Activated T-cell treated with anti-CD3 and anti-CD28 coated beads, Interleukin-2, amount 50 U/mL, for 24 hours (primary cell): ENCODE measurements at regions not wholly inside any gene's neighbourhood (a gene's known extent, or its start where the extent isn't known, plus 50 kb on each side); places are given as distances from the start of the nearest gene placed in this dataset.

ENCODE experiments used
- DNase-seq: peaks from one replicate; pipeline ENCODE4 v3.0.0-alpha.2; 2020
- H3K27ac Mint-ChIP-seq: 2 replicates; pipeline ENCODE4 v1.8.0; 2020; ENCODE audit warnings: mild to moderate bottlenecking, mixed read lengths
- H3K27me3 Mint-ChIP-seq: 2 replicates; pipeline ENCODE4 v1.8.0; 2020; ENCODE audit warnings: mixed read lengths
- H3K36me3 Mint-ChIP-seq: 2 replicates; pipeline ENCODE4 v1.8.0; 2020; ENCODE audit warnings: low read depth, mixed read lengths
- H3K4me1 Mint-ChIP-seq: 2 replicates; pipeline ENCODE4 v1.8.0; 2020; ENCODE audit warnings: low read depth, mixed read lengths
- H3K4me3 Mint-ChIP-seq: 2 replicates; pipeline ENCODE4 v1.8.0; 2020; ENCODE audit warnings: mild to moderate bottlenecking, moderate library complexity, mixed read lengths
- H3K9me3 Mint-ChIP-seq: 2 replicates; pipeline ENCODE4 v1.8.0; 2020; ENCODE audit warnings: mixed read lengths

- no peak for DNase-seq
Observed at GRCh38 chr1:59163268-59164092, 133.4 kb upstream of the FGGY start.

DNA sequence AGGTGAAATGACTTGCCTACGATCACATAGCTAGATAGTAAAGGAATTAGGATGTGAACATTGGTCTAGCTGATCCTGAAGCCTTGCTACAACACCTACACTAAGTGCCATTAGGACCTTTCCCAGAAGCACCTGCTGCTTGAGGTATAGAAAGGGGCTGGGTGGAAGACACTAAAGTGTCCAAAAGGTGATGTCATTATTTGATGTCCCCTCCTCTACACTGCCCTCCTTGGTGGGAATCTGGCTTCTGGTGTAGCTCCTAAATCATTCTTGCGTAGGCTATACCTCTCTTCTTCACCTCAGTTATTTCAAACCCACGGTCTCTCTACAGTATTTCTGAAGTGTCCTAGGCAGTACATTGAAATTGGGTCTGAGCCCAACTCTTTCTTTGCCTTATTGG is 132.5 kb upstream of the FGGY start:
- DNase-seq, result no peak
- Mint-ChIP-seq H3K36me3 (no peaks in the 10 kb centered on the region), H3K27ac (no peak overlapping the region), H3K27me3 (peaks cover 25% of the 10 kb centered on the region), H3K4me1 (no peaks in the 10 kb centered on the region), H3K9me3 (no peaks in the 10 kb centered on the region), H3K4me3 (no peak overlapping the region)

More at GRCh38 chr1:59163268-59164092, 133.4 kb upstream of the FGGY start:
- Mint-ChIP-seq H3K4me1 (no peaks in the 10 kb centered on the region), H3K36me3 (no peaks in the 10 kb centered on the region), H3K9me3 (peaks cover 5% of the 10 kb centered on the region), H3K27ac (no peak overlapping the region), H3K27me3 (peaks cover 25% of the 10 kb centered on the region), H3K4me3 (no peak overlapping the region)

- Mint-ChIP-seq H3K9me3 (no peaks in the 10 kb centered on the region), H3K36me3 (no peaks in the 10 kb centered on the region), H3K27me3 (peaks cover 25% of the 10 kb centered on the region), H3K27ac (no peak overlapping the region), H3K4me1 (no peaks in the 10 kb centered on the region), H3K4me3 (no peak overlapping the region)
- DNase-seq, result no peak
Observed at GRCh38 chr1:59165353-59165752, 131.5 kb upstream of the FGGY start.

GRCh38 chr1:59169703-59170102 is 127.2 kb upstream of the FGGY start:
- no peaks in the 10 kb centered on the region for H3K4me1 Mint-ChIP-seq
- peaks cover 19% of the 10 kb centered on the region for H3K27me3 Mint-ChIP-seq
- no peak overlapping the region for H3K4me3 Mint-ChIP-seq
- no peak overlapping the region for H3K27ac Mint-ChIP-seq
- H3K9me3 Mint-ChIP-seq, result no peaks in the 10 kb centered on the region
- H3K36me3 Mint-ChIP-seq, result no peaks in the 10 kb centered on the region
- no peak for DNase-seq

DNA sequence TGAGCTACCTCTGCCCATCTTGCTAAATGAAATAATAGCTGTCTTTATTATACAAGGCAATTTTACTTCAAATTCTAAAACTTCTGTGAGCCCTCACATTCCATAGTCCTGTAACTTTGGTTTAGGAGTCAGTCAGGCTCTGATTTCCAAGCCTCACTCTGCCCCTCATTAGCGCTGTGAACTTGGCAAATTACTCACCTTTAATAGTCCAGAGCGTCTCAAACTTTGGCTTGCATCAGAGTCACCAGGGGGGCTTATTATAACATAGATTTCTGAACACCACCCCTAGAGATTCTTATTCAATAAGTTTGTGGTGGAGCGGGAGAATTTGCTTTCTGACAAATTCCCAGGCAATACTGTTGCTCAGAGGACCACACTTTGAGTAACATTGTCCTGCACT is 126.2 kb upstream of the FGGY start:
- Mint-ChIP-seq H3K9me3 (no peaks in the 10 kb centered on the region), H3K27ac (no peak overlapping the region), H3K27me3 (peaks cover 15% of the 10 kb centered on the region), H3K36me3 (no peaks in the 10 kb centered on the region), H3K4me3 (no peak overlapping the region), H3K4me1 (no peaks in the 10 kb centered on the region)
- DNase-seq, result no peak

- peaks cover 4% of the 10 kb centered on the region for H3K27me3 Mint-ChIP-seq
- no peaks in the 10 kb centered on the region for H3K4me1 Mint-ChIP-seq
- H3K27ac Mint-ChIP-seq, result no peak overlapping the region
- no peaks in the 10 kb centered on the region for H3K9me3 Mint-ChIP-seq
- no peaks in the 10 kb centered on the region for H3K36me3 Mint-ChIP-seq
- no peak for DNase-seq
- no peak overlapping the region for H3K4me3 Mint-ChIP-seq
Observed at GRCh38 chr1:59171788-59172187, 125.1 kb upstream of the FGGY start.

GRCh38 chr1:59172693-59173092 is 124.2 kb upstream of the FGGY start:
- H3K9me3 Mint-ChIP-seq, result no peaks in the 10 kb centered on the region
- H3K36me3 Mint-ChIP-seq, result no peaks in the 10 kb centered on the region
- no peak overlapping the region for H3K27ac Mint-ChIP-seq
- H3K4me3 Mint-ChIP-seq, result no peak overlapping the region
- H3K4me1 Mint-ChIP-seq, result no peaks in the 10 kb centered on the region
- no peaks in the 10 kb centered on the region for H3K27me3 Mint-ChIP-seq
- DNase-seq, result no peak

GRCh38 chr1:59173721-59174120 is 123.2 kb upstream of the FGGY start:
- Mint-ChIP-seq H3K4me1 (no peaks in the 10 kb centered on the region), H3K27me3 (no peaks in the 10 kb centered on the region), H3K9me3 (no peaks in the 10 kb centered on the region), H3K36me3 (no peaks in the 10 kb centered on the region), H3K27ac (no peak overlapping the region), H3K4me3 (no peak overlapping the region)
- no peak for DNase-seq

DNA sequence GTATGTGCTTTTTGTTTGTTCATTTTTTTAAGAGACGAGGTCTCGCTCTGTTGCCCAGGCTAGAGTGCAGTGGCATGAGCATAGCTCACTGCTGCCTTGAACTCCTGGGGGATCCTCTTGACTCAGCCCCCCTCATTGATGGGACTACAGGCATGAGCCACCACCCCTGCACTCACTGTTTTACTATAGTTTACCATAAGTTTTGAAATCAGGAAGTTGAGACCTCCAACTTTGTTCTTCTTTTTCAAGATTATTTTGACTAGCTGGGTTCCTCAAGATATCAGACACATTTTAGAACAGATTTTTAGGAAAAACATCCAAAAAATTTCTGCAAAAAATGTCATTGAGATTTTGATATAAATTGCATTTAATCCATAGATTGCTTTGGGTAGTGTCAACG is 120.4 kb upstream of the FGGY start:
- no peaks in the 10 kb centered on the region for H3K36me3 Mint-ChIP-seq
- no peak overlapping the region for H3K4me3 Mint-ChIP-seq
- H3K27ac Mint-ChIP-seq, result no peak overlapping the region
- no peaks in the 10 kb centered on the region for H3K4me1 Mint-ChIP-seq
- DNase-seq, result no peak
- H3K27me3 Mint-ChIP-seq, result no peaks in the 10 kb centered on the region
- no peaks in the 10 kb centered on the region for H3K9me3 Mint-ChIP-seq

GRCh38 chr1:59177756-59178155 is 119.1 kb upstream of the FGGY start:
- Mint-ChIP-seq H3K9me3 (no peaks in the 10 kb centered on the region), H3K4me3 (no peak overlapping the region), H3K27ac (no peak overlapping the region), H3K36me3 (no peaks in the 10 kb centered on the region), H3K27me3 (no peaks in the 10 kb centered on the region), H3K4me1 (no peaks in the 10 kb centered on the region)
- DNase-seq, result no peak

DNA sequence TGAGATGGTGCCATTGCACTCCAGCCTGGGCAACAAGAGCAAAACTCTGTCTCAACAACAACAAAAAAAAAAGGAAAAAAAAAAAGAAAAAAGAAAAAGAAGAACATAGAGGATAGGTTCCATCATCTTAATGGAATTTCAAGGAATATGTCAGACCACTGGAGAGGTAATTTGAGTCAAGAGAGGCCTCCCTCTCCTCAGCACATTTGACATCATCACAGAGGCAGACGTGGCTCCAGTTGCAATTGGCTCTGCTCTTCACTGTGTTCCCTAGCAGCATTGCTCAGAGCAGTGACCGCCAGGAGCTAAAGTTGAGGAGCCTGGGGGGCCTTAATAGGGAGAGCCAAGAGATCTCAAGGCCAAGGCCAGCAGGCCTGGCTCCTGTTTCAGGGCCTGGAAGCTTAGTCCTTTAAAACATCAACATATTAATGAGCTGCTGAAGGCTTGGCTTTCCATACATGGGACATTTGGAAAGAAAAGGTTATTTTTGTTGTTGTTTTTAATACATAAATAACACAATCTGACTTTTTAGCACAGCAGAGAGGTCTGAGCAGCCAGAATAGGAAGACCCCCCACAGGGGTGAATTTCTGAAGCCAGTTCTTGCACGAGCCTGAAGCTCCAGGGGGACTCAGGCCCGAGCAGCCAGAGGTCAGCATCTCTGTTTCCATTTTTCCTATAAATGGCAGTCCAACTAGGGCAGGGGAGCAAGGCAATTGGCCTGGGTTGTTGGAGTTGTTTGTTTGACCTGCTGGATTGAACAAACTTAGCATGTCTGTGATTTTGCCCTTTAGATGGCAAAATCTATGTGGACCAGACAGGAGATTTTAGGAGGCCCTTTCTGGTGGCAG is 118.3 kb upstream of the FGGY start:
- DNase-seq, result no peak
- H3K4me1 Mint-ChIP-seq, result no peaks in the 10 kb centered on the region
- no peaks in the 10 kb centered on the region for H3K27me3 Mint-ChIP-seq
- H3K4me3 Mint-ChIP-seq, result no peak overlapping the region
- H3K27ac Mint-ChIP-seq, result no peak overlapping the region
- H3K9me3 Mint-ChIP-seq, result no peaks in the 10 kb centered on the region
- H3K36me3 Mint-ChIP-seq, result no peaks in the 10 kb centered on the region

DNA sequence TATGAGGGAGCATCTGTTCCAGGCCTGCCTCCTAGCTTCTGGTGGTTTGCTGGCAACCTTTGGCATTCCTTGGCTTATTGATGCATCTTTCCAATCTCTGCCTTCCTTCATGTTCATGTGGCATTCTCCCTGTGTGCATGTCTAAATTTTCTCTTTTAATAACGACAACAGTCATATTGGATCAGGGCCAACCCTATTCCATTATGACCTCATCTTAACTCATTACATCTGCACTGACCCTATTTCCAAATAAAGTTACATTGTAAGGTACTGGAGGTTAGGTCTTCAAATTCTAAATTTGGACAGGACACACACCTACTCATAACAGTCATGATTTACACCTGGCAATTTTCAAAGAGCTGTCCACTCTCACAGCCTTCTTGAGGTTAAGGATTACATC is 117.2 kb upstream of the FGGY start:
- Mint-ChIP-seq H3K27me3 (no peaks in the 10 kb centered on the region), H3K36me3 (no peaks in the 10 kb centered on the region), H3K4me3 (no peak overlapping the region), H3K27ac (no peak overlapping the region), H3K9me3 (no peaks in the 10 kb centered on the region), H3K4me1 (no peaks in the 10 kb centered on the region)
- DNase-seq, result no peak

- H3K27ac Mint-ChIP-seq, result no peak overlapping the region
- no peak for DNase-seq
- H3K36me3 Mint-ChIP-seq, result no peaks in the 10 kb centered on the region
- H3K9me3 Mint-ChIP-seq, result no peaks in the 10 kb centered on the region
- H3K4me3 Mint-ChIP-seq, result no peak overlapping the region
- no peaks in the 10 kb centered on the region for H3K4me1 Mint-ChIP-seq
- no peaks in the 10 kb centered on the region for H3K27me3 Mint-ChIP-seq
Observed at GRCh38 chr1:59180735-59181134, 116.2 kb upstream of the FGGY start.

DNA sequence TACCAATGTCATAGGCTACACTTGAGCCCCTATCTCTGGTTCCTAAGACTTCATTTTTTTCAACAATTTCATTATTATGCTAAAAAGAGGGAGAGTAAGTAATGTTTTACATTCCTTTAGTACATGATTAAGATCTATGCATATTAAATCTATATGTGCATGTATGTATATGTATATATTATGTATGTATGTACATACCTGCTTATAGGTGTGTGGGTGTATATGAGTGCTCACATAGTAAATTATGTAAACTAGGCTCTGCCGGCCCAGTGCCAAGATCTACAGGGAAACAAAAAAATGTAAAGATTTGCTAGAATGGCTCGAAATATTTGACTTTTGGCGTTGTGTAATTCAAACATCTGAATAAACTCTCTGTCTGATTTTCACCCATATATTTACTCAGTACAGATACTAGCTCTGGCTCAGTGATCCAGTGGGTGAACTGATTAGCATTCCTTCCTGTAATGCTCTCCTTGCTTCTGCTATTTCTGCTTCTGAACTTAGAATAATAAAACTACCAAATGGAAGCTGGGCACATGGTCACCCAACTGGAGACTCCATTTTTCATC is 113.1 kb upstream of the FGGY start:
- no peak for DNase-seq
- Mint-ChIP-seq H3K4me3 (no peak overlapping the region), H3K4me1 (no peaks in the 10 kb centered on the region), H3K36me3 (no peaks in the 10 kb centered on the region), H3K27ac (no peak overlapping the region), H3K9me3 (no peaks in the 10 kb centered on the region), H3K27me3 (no peaks in the 10 kb centered on the region)

DNA sequence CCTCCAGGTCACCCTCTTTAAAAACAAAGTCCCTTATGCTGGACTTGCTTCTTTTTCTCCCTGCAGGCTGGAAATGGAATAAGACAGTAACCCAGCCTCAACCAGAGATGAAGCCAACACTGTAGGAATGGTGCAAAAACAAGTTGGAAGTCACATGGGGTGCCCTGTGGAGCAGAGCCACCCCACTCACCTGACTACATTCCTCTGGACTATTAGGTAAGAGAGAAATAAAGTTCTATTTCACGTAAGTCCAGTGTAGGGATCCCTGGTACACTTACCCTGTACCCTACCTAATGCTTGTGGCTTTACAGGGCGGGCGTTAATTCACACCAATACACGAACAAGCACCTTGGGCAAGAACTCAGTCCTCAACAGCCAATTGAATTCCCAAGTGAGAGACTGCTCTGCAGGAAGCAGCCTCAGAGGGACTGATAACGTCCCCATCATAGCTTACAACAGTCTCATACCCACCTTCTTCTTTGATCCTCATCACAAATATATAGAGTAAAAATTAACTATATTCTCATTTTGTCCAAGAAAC is 112.5 kb upstream of the FGGY start:
- DNase-seq, result no peak
- Mint-ChIP-seq H3K36me3 (no peaks in the 10 kb centered on the region), H3K27ac (no peak overlapping the region), H3K27me3 (peaks cover under 1% of the 10 kb centered on the region), H3K4me1 (no peaks in the 10 kb centered on the region), H3K9me3 (no peaks in the 10 kb centered on the region), H3K4me3 (no peak overlapping the region)
